ENCODE measurements at regions not wholly inside any gene's neighbourhood (a gene's known extent, or its start where the extent isn't known, plus 50 kb on each side); places are given as distances from the start of the nearest gene placed in this dataset.
A peak's percentile ranks its signal among the peaks of the same experiment; 100 is the strongest.

- Histone ChIP-seq H3K4me3 (ENCODE audit: low read depth, low read length) (no peak overlapping the region), H3K9me3 (ENCODE audit: control insufficient read depth, insufficient read depth, low read length) (peaks cover 11% of the 10 kb centered on the region), H3K27me3 (ENCODE audit: control insufficient read depth, insufficient read depth, low read length) (no peaks in the 10 kb centered on the region), H3K27ac (ENCODE audit: low read depth, low read length) (no peak overlapping the region)
- ChIA-PET POLR2A (no interaction called here), CTCF (interaction anchor here (0.5 kb wide), 1 partner anchor 15 kb away, joined by 3 read pairs; no protein-coding TSS in a partner anchor)
- no peak for DNase-seq (ENCODE audit: low read depth, low spot score)
- TF ChIP-seq, protein P1, sequence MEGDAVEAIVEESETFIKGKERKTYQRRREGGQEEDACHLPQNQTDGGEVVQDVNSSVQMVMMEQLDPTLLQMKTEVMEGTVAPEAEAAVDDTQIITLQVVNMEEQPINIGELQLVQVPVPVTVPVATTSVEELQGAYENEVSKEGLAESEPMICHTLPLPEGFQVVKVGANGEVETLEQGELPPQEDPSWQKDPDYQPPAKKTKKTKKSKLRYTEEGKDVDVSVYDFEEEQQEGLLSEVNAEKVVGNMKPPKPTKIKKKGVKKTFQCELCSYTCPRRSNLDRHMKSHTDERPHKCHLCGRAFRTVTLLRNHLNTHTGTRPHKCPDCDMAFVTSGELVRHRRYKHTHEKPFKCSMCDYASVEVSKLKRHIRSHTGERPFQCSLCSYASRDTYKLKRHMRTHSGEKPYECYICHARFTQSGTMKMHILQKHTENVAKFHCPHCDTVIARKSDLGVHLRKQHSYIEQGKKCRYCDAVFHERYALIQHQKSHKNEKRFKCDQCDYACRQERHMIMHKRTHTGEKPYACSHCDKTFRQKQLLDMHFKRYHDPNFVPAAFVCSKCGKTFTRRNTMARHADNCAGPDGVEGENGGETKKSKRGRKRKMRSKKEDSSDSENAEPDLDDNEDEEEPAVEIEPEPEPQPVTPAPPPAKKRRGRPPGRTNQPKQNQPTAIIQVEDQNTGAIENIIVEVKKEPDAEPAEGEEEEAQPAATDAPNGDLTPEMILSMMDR (IDR thresholded peaks at IDR 0.05; ENCODE audit: low read depth, low read length), result 0 out of 2 replicates have a peak, but pooled peaks have one; percentile 21
Measured at GRCh38 chr6:73898599-73898998, 202.6 kb downstream of the CD109 start.

DNA sequence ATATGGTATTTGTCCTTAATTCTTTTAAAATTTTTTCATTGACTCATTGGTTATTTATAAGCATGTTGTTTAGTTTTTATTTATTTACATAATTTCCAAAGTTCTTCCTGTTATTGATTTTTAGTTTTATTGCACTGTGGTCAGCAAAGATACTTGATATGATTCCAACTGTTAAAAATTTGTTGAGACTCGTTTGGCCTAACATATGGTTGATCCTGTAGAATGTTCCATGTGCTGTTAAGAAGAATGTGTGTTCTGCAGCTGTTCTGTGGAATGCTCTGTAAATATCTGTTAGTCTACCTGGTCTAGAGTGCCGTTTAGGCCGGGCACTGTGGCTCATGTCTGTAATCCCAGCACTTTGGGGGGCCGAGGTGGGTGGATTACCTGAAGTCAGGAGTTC, 197.7 kb downstream of the CD109 start:
- Histone ChIP-seq H3K27ac (ENCODE audit: low read depth, low read length) (no peak overlapping the region), H3K9me3 (ENCODE audit: control insufficient read depth, insufficient read depth, low read length) (peaks cover 2% of the 10 kb centered on the region; the same call in 1 of the 2 replicates), H3K27me3 (ENCODE audit: control insufficient read depth, insufficient read depth, low read length) (no peaks in the 10 kb centered on the region), H3K4me3 (ENCODE audit: low read depth, low read length) (no peak overlapping the region)
- POLR2A ChIA-PET, result no interaction called here
- no peak for DNase-seq (ENCODE audit: low read depth, low spot score)
- CTCF ChIA-PET, result no interaction called here
- TF ChIP-seq, protein P1 (IDR thresholded peaks at IDR 0.05; ENCODE audit: low read depth, low read length), result no peak

DNA sequence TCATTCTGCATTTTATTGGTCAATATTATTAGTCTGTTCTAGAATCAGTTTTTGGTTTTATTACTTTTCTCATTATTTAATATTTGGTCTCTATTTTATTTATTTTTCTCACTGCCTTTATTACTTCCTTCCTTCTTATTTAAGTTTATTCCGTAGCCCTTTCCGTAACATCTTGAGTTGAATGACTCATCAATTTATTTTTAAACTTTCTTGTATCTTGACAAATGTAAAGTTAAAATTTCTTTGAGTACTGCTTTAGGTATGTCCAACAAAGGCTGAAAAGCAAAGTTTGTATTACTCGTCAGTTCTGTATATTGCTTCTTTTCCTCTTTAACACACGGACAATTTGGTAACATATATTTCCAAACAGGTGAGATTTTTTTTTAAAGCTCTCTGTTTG, 192.0 kb downstream of the CD109 start:
- no peaks in the 10 kb centered on the region for H3K27me3 ChIP-seq (ENCODE audit: control insufficient read depth, insufficient read depth, low read length)
- POLR2A ChIA-PET, result no interaction called here
- TF ChIP-seq, protein P1 (IDR thresholded peaks at IDR 0.05; ENCODE audit: low read depth, low read length), result no peak
- DNase-seq (ENCODE audit: low read depth, low spot score), result peak; percentile 13
- peaks cover 2% of the 10 kb centered on the region; the same call in 1 of the 2 replicates for H3K9me3 ChIP-seq (ENCODE audit: control insufficient read depth, insufficient read depth, low read length)
- H3K4me3 ChIP-seq (ENCODE audit: low read depth, low read length), result no peak overlapping the region
- CTCF ChIA-PET, result interaction anchor here (1.4 kb wide), 1 partner anchor 1321 kb away, joined by 3 read pairs; no protein-coding TSS in a partner anchor
- no peak overlapping the region for H3K27ac ChIP-seq (ENCODE audit: low read depth, low read length)

GRCh38 chr6:73885393-73885792, 189.4 kb downstream of the CD109 start:
- Histone ChIP-seq H3K9me3 (ENCODE audit: control insufficient read depth, insufficient read depth, low read length) (no peaks in the 10 kb centered on the region), H3K27me3 (ENCODE audit: control insufficient read depth, insufficient read depth, low read length) (no peaks in the 10 kb centered on the region), H3K4me3 (ENCODE audit: low read depth, low read length) (no peak overlapping the region), H3K27ac (ENCODE audit: low read depth, low read length) (no peak overlapping the region)
- CTCF ChIA-PET, result interaction anchor here (0.6 to 0.7 kb wide), 2 partner anchors 80 to 84 kb away, joined by 3 read pairs; no protein-coding TSS in a partner anchor
- TF ChIP-seq, protein P1 (IDR thresholded peaks at IDR 0.05; ENCODE audit: low read depth, low read length), result no peak
- POLR2A ChIA-PET, result no interaction called here
- no peak for DNase-seq (ENCODE audit: low read depth, low spot score)

DNA sequence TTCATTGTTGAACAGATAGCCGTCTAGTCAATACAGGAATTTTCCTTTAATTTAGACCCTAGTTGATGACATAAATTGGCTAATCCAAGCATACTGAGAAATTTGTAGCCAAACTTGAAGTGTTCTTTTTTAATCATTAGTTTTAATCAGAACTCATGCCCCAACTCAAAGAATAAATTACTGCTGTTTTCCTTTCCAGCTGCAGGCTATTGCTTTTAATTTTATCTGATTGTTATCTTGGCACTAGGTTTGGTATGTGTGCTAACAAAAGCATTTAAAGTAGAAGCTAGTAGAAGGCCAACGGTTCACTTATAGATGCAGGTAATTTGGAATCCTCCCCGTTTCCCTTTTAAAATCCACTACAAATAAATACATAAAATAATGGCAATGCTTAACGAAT, 188.5 kb downstream of the CD109 start:
- Histone ChIP-seq H3K27me3 (ENCODE audit: control insufficient read depth, insufficient read depth, low read length) (no peaks in the 10 kb centered on the region), H3K9me3 (ENCODE audit: control insufficient read depth, insufficient read depth, low read length) (no peaks in the 10 kb centered on the region), H3K4me3 (ENCODE audit: low read depth, low read length) (no peak overlapping the region), H3K27ac (ENCODE audit: low read depth, low read length) (no peak overlapping the region)
- POLR2A ChIA-PET, result no interaction called here
- CTCF ChIA-PET, result interaction anchor here (0.8 kb wide), 1 partner anchor 1334 kb away, joined by 3 read pairs; no protein-coding TSS in a partner anchor
- TF ChIP-seq, protein P1 (IDR thresholded peaks at IDR 0.05; ENCODE audit: low read depth, low read length), result no peak
- no peak for DNase-seq (ENCODE audit: low read depth, low spot score)

Data from AG04450 (cell line).